ENCODE measurements at regions not wholly inside any gene's neighbourhood (a gene's known extent, or its start where the extent isn't known, plus 50 kb on each side); places are given as distances from the start of the nearest gene placed in this dataset.

- H4K91ac ChIP-seq (replicated peaks; ENCODE audit: insufficient read length, low read length), result no peak overlapping the region
- no peak overlapping the region for H3K27ac ChIP-seq (ENCODE audit: low read depth, low read length)
- no peaks in the 10 kb centered on the region for H3K9me3 ChIP-seq (ENCODE audit: insufficient read depth in 2 of 2, low read depth in 1 of 2, low read length in 1 of 2)
- FAIRE-seq, result no peak
- H3K4me1 ChIP-seq (replicated peaks in 1 of 4; ENCODE audit: control insufficient read depth in 3 of 4, insufficient read depth in 4 of 4, low read length in 3 of 4), result peaks cover 0 to 3% (median 0%) of the 10 kb centered on the region in 4 experiments; a peak in 1 of 7 replicates
- H3K27me3 ChIP-seq (replicated peaks in 1 of 4; ENCODE audit: control insufficient read depth in 3 of 4, extremely low read depth in 1 of 4, insufficient read depth in 3 of 4, low read length in 3 of 4), result no peaks in the 10 kb centered on the region
- H2BK15ac ChIP-seq (ENCODE audit: low read length), result no peak overlapping the region
- H2BK120ac ChIP-seq (replicated peaks; ENCODE audit: low read depth, low read length), result no peak overlapping the region
- no peaks in the 10 kb centered on the region for H3K79me1 ChIP-seq (ENCODE audit: low read depth, low read length)
- H2AK5ac ChIP-seq (ENCODE audit: low read depth, low read length), result no peak overlapping the region
- no peak overlapping the region for H4K5ac ChIP-seq (ENCODE audit: insufficient read length, low read depth, low read length)
- no peak overlapping the region for H3K23ac ChIP-seq (ENCODE audit: insufficient read length)
- no peaks in the 10 kb centered on the region for H4K20me1 ChIP-seq (replicated peaks in 1 of 2; ENCODE audit: control insufficient read depth in 1 of 2, insufficient read depth in 2 of 2, low read length in 2 of 2)
- no peak overlapping the region for H2AFZ ChIP-seq (ENCODE audit: low read length)
- H3K14ac ChIP-seq (ENCODE audit: insufficient read length), result no peak overlapping the region
- no peak overlapping the region for H3K4me3 ChIP-seq (ENCODE audit: extremely low read depth in 1 of 4, insufficient read depth in 2 of 4, low read depth in 3 of 4, low read length in 4 of 4)
- no peak overlapping the region for H3K4ac ChIP-seq (replicated peaks; ENCODE audit: insufficient read length, low read depth, low read length)
- H3K18ac ChIP-seq (ENCODE audit: extremely low read depth, low read length), result no peak overlapping the region
- H4K8ac ChIP-seq (ENCODE audit: extremely low read depth, insufficient read depth, low read length), result no peak overlapping the region
- TF ChIP-seq SUZ12 (IDR thresholded peaks at IDR 0.05; ENCODE audit: low read length) (no peak), GABPA (IDR thresholded peaks at IDR 0.05; ENCODE audit: borderline replicate concordance, insufficient read depth, low read length) (no peak), GTF2F1 (IDR thresholded peaks at IDR 0.05; ENCODE audit: borderline replicate concordance, low read depth, low read length) (no peak), RNF2 (IDR thresholded peaks at IDR 0.05; ENCODE audit: borderline replicate concordance, low read depth, low read length, missing control alignments, poor library complexity, severe bottlenecking) (no peak), BACH1 (IDR thresholded peaks at IDR 0.05; ENCODE audit: low read length) (no peak), CHD1 (IDR thresholded peaks at IDR 0.05; ENCODE audit: low read depth, low read length) (no peak), SRF (IDR thresholded peaks at IDR 0.05; ENCODE audit: low read depth, low read length) (no peak), PHF8 (conservative IDR thresholded peaks at IDR 0.05; ENCODE audit: low read depth, low read length) (no peak), BRCA1 (IDR thresholded peaks at IDR 0.05; ENCODE audit: low read depth, low read length) (no peak)
- no peak overlapping the region for H3K9ac ChIP-seq (replicated peaks in 1 of 4; ENCODE audit: extremely low read depth in 1 of 4, low read depth in 3 of 4, low read length in 3 of 4)
- no peak overlapping the region for H3K4me2 ChIP-seq (ENCODE audit: insufficient read depth in 1 of 2, low read depth in 2 of 2, low read length in 2 of 2)
- WGBS, 2 experiments (ENCODE audit: extremely low coverage in 1 of 2, insufficient coverage in 1 of 2, insufficient read length in 1 of 2, insufficient replicate concordance in 2 of 2, low coverage in 1 of 2, low lambda C conversion rate in 2 of 2, missing lambda C conversion rate in 1 of 2), result 91% methylated on average over 4 of the region's 4 CpGs; no CpG with 5 or more reads in 1 of the 2 experiments
- CTCF ChIA-PET (ENCODE audit: partially characterized antibody), result interaction anchor here (0.7 to 1.4 kb wide), 4 partner anchors 9 to 143 kb away, joined by 3 to 4 read pairs (median 4); no protein-coding TSS in a partner anchor
- H3K23me2 ChIP-seq (ENCODE audit: low read depth, low read length), result no peaks in the 10 kb centered on the region
- no peaks in the 10 kb centered on the region for H3K79me2 ChIP-seq (ENCODE audit: control insufficient read depth in 1 of 2, insufficient read depth in 2 of 2, low read length in 2 of 2)
- H3K56ac ChIP-seq (replicated peaks; ENCODE audit: insufficient read length, low read depth, low read length), result no peak overlapping the region
- POLR2A ChIA-PET (ENCODE audit: partially characterized antibody), result no interaction called here
- no peak for DNase-seq (ENCODE audit: low read depth in 1 of 2, low spot score in 2 of 2)
- no peak overlapping the region for H2BK20ac ChIP-seq (ENCODE audit: low read length)
- no peak overlapping the region for H2BK5ac ChIP-seq (ENCODE audit: low read depth, low read length)
- no peak overlapping the region for H2BK12ac ChIP-seq (ENCODE audit: low read depth, low read length)
- no peaks in the 10 kb centered on the region for H3K36me3 ChIP-seq (ENCODE audit: control insufficient read depth in 2 of 4, insufficient read depth in 4 of 4, low read length in 3 of 4)
Observed at GRCh38 chr11:112724496-112724790, 236.8 kb upstream of the NCAM1 start.

Data from H1 (cell line).